Dedifferentiated amniotic fluid mesenchymal stem cell (primary cell): ENCODE measurements at regions not wholly inside any gene's neighbourhood (a gene's known extent, or its start where the extent isn't known, plus 50 kb on each side); places are given as distances from the start of the nearest gene placed in this dataset.
"Not testable (repeated sequence)": the region's sequence is repeated elsewhere in the genome, so short reads cannot be mapped to it uniquely, and the experiment has no call there.

Source experiments
- DNase-seq: peaks from one replicate; pipeline ENCODE4 v3.0.0-alpha.2; 2016; ENCODE audit errors: extremely low spot score

- no peak for DNase-seq
Observed at GRCh38 chr6:170046791-170047626, 243.9 kb downstream of the DLL1 start.

DNA sequence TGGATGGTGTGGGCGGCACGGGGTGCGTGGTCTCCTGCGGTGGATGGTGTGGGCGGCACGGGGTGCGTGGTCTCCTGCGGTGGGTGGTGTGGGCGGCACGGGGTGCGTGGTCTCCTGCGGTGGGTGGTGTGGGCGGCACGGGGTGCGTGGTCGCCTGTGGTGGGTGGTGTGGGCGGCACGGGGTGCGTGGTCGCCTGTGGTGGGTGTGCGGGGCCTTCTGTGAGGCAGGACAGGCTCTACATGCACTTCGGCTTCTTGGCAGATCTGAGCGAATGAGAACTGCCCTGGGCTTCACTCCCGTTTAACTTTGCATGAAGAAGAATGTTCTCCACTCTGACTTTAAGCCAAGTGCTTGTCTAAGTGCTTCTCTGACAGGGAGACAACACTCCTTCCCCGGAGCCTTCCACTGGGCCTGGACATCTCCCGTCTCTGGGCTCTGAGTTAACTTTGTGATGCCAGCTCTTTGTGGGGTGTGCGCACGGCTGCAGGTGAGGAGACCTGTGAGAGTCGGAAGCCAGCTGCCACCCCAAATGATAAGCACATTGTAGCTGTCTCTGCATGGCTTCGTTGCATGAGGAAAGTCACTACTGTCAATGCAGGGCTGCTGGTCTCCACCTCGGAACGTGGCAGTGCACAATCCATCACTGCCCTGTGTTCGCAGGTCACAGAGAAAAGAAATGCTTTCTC lies 244.8 kb downstream of the DLL1 start:
- DNase-seq = no peak

DNA sequence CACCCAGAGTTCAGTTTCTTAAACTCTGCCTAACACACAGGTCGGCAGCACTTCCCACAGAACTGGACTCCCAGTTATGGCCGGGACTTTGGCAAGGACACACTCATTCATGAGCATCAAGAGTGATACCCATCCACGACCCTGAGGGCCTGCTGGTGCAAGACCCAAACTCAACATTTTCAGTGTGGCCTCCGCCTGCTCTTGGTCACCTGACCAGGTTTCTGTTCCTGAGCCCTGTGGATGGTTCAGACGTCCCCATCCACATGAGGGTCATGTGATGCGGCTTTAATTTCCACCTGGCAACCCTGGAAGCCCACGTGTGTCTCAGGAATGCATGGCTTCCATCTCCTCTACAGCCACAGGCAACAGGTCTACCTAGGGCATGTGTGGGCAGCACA lies 245.3 kb downstream of the DLL1 start:
- no peak for DNase-seq

DNA sequence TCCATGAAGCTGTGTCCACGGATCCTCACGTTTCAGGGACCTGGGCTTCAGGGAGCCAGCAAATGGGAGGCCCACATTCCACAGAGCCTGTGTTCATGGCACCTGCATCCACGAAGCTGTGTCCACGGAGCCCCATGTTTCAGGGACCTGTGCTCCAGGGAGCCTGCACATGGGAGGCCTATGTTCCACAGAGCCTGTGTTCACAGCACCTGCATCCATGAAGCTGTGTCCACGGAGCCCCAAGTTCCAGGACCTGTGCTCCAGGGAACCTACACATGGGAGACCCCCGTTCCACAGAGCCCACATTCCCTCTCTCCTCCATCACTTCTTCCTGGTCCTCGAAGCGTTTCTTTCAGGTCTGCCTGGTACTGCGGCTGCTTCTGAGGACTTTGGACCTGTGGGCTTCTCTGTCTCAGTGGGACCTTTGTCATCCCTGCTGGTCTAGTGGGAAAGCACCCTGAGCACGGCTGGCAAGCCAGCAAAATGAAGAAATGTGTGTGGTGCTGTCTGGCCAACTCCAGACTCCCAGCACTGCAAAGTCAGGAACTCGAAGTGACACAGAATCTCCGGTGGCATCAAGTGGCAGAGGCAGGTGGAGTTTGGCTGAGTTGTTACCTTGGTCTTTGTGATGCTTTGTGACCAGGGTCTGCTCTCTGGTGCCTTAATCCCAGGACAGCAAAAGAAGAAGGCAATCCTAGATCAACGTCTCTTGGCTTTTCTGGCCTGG lies 245.9 kb downstream of the DLL1 start:
- no peak for DNase-seq

- DNase-seq = no peak
Observed at GRCh38 chr6:170043881-170044790, 246.7 kb downstream of the DLL1 start.

DNA sequence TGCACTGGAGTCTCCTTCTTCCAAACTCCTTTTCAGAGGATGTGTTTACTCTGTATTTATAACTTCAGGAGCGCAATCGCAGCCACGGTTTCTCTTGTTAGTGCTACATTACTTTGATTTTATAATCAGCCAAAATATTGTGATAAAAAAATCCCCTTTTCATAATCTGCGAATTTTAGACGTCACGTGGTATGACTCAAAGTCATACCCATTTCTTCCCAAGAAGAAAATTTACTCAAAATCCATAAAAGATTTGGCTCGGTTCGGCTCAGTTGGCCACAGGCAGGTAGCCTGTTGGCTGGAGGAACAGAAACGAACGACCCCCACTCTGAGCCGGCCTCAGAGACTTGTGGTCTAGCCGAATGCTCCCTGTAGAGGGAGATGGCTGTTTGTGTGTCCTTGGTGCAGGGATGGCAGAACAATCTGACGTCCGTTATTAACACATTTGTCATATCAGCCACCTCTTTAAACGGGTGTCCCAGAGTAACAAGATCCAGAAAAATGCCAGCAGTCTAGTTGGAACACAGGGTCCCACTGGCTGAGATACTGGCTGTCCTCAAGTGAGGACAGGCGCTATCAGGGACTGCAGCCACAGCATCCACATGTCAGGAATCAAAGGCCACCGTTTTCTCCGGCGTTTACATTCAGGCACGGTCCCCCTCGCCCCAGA lies 247.6 kb downstream of the DLL1 start:
- DNase-seq = no peak

- DNase-seq = no peak
Observed at GRCh38 chr6:170042596-170043118, 248.2 kb downstream of the DLL1 start.

DNA sequence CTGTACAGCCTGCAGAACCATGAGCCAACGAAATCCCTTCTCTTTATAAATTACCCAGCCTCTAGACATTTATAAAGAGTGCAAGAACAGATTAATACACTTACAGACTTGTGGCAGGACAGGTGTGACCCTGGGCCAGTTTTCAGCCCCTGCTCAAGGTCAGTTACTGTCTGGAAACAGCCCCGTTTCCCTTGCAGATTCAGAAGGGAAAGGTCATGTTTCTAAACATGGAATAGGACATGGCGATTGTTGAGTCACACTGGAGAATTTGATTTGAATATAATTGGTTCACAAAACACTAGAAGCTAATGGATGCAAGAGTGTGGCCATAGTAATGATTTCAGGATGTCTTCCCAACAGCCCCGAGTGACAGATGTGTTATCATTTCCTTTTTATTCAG lies 248.8 kb downstream of the DLL1 start:
- no peak for DNase-seq

DNA sequence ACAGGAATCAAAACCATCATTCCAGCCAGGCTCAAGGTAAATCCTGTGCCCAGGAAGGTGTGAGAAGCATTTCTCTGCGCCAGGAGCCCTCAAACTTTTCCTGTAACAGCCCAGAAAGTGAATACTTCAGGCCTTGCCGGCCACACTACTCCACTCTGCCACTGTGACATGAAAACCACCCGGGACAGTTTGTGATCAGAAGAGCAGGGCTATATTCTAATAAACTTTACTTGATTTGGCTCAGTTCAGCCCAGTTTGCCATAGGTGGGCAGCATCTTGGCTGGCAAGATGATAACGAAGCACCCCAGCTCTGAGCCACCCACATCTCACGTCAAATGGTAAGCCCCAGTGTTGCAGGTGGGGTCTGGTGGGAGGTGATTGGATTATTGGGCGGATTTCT lies 249.4 kb downstream of the DLL1 start:
- no peak for DNase-seq

GRCh38 chr6:170040906-170041305 lies 250.0 kb downstream of the DLL1 start:
- no peak for DNase-seq

GRCh38 chr6:170040115-170040500 lies 250.8 kb downstream of the DLL1 start:
- no peak for DNase-seq

- no peak for DNase-seq
Observed at GRCh38 chr6:170039156-170040114, 251.4 kb downstream of the DLL1 start.

- no peak for DNase-seq
Observed at GRCh38 chr6:170038708-170039107, 252.2 kb downstream of the DLL1 start.

- no peak for DNase-seq
Observed at GRCh38 chr6:170038251-170038650, 252.6 kb downstream of the DLL1 start.

DNA sequence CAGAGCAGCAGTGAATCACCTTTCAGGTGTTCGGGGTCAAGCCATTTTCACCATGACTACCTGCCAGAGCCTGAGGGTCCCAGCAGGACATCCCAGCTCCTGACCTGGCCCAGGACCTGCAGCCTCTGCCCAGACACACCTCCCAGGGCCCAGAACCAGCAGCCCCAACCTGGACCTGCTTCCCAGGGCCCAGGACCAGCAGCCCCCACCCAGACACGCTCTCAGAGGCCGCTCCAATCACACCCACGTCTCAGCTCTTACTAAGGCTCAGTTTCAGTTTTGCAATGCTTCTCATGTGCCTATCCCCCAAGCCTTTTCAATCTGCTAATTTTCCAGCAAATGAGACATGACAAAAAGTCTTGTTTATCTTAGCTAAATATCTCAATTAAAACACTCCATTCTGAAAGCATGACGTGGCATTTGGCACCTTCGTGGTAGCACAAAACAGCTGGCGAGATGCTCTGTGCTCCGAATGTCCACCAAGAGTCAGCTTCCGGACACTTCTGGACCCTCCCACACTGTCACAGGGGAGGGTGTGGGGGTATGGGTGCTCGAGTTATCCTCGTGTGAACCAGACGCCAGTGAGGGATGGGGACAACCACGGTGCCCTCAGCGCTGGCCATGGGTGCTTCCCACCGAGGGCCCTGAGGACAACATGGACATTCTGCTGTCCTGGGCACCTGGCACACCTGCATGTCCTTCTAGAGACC lies 253.2 kb downstream of the DLL1 start:
- DNase-seq = no peak

GRCh38 chr6:170036916-170037315 lies 254.0 kb downstream of the DLL1 start:
- DNase-seq = no peak

GRCh38 chr6:170036367-170036766 lies 254.5 kb downstream of the DLL1 start:
- DNase-seq = not testable (repeated sequence)

GRCh38 chr6:170035901-170036304 lies 255.0 kb downstream of the DLL1 start:
- no peak for DNase-seq

DNA sequence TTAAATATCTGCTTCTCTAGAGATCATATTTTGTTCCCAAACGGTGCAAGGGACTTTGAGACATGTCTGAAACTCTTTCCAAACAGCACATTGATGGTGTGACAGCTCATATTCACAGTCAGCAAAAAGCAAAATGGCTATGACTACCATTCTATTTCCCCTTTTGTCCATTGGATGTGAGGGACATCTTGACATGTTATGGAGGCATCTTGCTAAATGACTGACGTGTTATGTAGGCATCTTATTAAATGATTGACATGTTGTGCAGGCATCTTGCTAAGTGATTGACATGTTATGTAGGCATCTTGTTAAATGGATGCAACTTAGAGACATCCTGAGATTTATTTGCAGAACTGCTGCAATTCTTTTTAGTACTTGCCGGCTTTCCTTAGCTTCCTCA lies 255.8 kb downstream of the DLL1 start:
- no peak for DNase-seq
